ENCODE measurements at regions not wholly inside any gene's neighbourhood (a gene's known extent, or its start where the extent isn't known, plus 50 kb on each side); places are given as distances from the start of the nearest gene placed in this dataset.

DNA sequence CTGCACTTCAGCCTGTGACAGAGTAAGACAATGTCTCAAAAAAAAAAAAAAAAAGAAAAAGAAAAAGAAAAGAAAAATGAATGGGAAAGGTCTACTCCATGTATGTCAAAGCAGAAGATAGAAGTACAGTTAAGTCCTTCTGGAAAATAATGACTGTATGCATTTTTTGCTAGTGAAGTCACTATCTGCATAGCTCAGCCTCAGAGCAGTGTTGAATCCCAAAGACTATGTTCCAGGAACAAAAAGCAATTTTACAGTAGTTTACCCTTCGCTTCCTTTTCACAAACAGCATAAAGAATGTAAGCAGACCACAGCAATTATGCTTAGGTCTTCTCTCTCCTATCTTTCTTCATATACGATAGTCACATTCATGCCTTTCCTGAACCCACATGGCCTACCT lies 497.4 kb downstream of the CMPK2 start:
- Histone ChIP-seq H3K4me1 (ENCODE audit: control insufficient read depth, insufficient read depth, low read length) (no peaks in the 10 kb centered on the region), H3K4me3 (ENCODE audit: low read depth in 2 of 2, low read length in 2 of 2) (no peak overlapping the region), H3K27me3 (ENCODE audit: control insufficient read depth, insufficient read depth, low read length) (no peaks in the 10 kb centered on the region), H3K9me3 (ENCODE audit: control insufficient read depth, insufficient read depth, low read depth, low read length) (no peaks in the 10 kb centered on the region), H3K27ac (ENCODE audit: low read length) (no peak overlapping the region), H3K36me3 (ENCODE audit: control insufficient read depth, insufficient read depth, low read length) (no peaks in the 10 kb centered on the region)
- ATAC-seq (no peak), DNase-seq (ENCODE audit: low read depth, low spot score) (no peak)
- POLR2A ChIA-PET = no interaction called here
- CTCF ChIA-PET = no interaction called here
- TF ChIP-seq POLR2AphosphoS5 (IDR thresholded peaks at IDR 0.05; ENCODE audit: low read depth, low read length) (no peak), SIN3A (IDR thresholded peaks at IDR 0.05; ENCODE audit: borderline replicate concordance, insufficient read depth, low read depth, low read length) (no peak), TCF7L2 (IDR thresholded peaks at IDR 0.05; ENCODE audit: low read depth, low read length) (no peak)
- TF ChIP-seq, protein P1, sequence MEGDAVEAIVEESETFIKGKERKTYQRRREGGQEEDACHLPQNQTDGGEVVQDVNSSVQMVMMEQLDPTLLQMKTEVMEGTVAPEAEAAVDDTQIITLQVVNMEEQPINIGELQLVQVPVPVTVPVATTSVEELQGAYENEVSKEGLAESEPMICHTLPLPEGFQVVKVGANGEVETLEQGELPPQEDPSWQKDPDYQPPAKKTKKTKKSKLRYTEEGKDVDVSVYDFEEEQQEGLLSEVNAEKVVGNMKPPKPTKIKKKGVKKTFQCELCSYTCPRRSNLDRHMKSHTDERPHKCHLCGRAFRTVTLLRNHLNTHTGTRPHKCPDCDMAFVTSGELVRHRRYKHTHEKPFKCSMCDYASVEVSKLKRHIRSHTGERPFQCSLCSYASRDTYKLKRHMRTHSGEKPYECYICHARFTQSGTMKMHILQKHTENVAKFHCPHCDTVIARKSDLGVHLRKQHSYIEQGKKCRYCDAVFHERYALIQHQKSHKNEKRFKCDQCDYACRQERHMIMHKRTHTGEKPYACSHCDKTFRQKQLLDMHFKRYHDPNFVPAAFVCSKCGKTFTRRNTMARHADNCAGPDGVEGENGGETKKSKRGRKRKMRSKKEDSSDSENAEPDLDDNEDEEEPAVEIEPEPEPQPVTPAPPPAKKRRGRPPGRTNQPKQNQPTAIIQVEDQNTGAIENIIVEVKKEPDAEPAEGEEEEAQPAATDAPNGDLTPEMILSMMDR (IDR thresholded peaks at IDR 0.05) = no peak
- TF ChIP-seq, protein P2, sequence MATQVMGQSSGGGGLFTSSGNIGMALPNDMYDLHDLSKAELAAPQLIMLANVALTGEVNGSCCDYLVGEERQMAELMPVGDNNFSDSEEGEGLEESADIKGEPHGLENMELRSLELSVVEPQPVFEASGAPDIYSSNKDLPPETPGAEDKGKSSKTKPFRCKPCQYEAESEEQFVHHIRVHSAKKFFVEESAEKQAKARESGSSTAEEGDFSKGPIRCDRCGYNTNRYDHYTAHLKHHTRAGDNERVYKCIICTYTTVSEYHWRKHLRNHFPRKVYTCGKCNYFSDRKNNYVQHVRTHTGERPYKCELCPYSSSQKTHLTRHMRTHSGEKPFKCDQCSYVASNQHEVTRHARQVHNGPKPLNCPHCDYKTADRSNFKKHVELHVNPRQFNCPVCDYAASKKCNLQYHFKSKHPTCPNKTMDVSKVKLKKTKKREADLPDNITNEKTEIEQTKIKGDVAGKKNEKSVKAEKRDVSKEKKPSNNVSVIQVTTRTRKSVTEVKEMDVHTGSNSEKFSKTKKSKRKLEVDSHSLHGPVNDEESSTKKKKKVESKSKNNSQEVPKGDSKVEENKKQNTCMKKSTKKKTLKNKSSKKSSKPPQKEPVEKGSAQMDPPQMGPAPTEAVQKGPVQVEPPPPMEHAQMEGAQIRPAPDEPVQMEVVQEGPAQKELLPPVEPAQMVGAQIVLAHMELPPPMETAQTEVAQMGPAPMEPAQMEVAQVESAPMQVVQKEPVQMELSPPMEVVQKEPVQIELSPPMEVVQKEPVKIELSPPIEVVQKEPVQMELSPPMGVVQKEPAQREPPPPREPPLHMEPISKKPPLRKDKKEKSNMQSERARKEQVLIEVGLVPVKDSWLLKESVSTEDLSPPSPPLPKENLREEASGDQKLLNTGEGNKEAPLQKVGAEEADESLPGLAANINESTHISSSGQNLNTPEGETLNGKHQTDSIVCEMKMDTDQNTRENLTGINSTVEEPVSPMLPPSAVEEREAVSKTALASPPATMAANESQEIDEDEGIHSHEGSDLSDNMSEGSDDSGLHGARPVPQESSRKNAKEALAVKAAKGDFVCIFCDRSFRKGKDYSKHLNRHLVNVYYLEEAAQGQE (IDR thresholded peaks at IDR 0.05; ENCODE audit: insufficient read depth in 1 of 2, low read depth in 2 of 2, low read length in 1 of 2) = no peak
- in situ Hi-C loops (cut with HindIII; ENCODE audit: low pct_unique_long_range_greater_than_20kb, low sequenced_read_pairs) (no loop called here), intact Hi-C loops (cut with micrococcal nuclease; ENCODE audit: unreplicated experiment) (no loop called here)
- no TSS peak for BruUV-seq (replicated peaks)

DNA sequence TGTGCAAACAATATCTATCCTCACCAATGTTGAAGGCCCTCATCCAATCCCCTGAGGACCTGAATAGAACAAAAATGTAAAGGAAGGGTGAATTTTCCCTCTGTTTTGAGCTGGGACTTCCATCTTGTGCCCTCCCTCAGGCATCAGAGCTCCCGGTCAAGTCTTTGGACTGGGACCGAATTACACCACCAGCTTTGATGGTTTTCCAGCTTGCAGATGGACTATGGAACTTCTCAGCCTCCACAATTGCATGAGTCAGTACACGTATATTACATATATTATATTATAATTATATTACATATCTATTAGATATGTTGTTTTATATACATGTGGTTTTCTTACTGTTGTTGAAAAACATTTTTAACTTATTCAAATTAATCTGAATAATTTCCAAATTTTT lies 496.4 kb downstream of the CMPK2 start:
- TF ChIP-seq TCF7L2 (IDR thresholded peaks at IDR 0.05; ENCODE audit: low read depth, low read length) = no peak
- no peak for TF ChIP-seq SIN3A (IDR thresholded peaks at IDR 0.05; ENCODE audit: borderline replicate concordance, insufficient read depth, low read depth, low read length)
- TF ChIP-seq, protein P2 (IDR thresholded peaks at IDR 0.05; ENCODE audit: insufficient read depth in 1 of 2, low read depth in 2 of 2, low read length in 1 of 2) = no peak
- no peak for TF ChIP-seq POLR2AphosphoS5 (IDR thresholded peaks at IDR 0.05; ENCODE audit: low read depth, low read length)
- TF ChIP-seq, protein P1 (IDR thresholded peaks at IDR 0.05) = no peak
- ChIA-PET CTCF (no interaction called here), POLR2A (no interaction called here)
- no TSS peak for BruUV-seq (replicated peaks)
- Histone ChIP-seq H3K27ac (ENCODE audit: low read length) (no peak overlapping the region), H3K9me3 (ENCODE audit: control insufficient read depth, insufficient read depth, low read depth, low read length) (no peaks in the 10 kb centered on the region), H3K4me1 (ENCODE audit: control insufficient read depth, insufficient read depth, low read length) (no peaks in the 10 kb centered on the region), H3K27me3 (ENCODE audit: control insufficient read depth, insufficient read depth, low read length) (no peaks in the 10 kb centered on the region), H3K4me3 (ENCODE audit: low read depth in 2 of 2, low read length in 2 of 2) (no peak overlapping the region), H3K36me3 (ENCODE audit: control insufficient read depth, insufficient read depth, low read length) (no peaks in the 10 kb centered on the region)
- ATAC-seq (no peak), DNase-seq (ENCODE audit: low read depth, low spot score) (no peak)
- intact Hi-C loops (cut with micrococcal nuclease; ENCODE audit: unreplicated experiment) = no loop called here
- in situ Hi-C loops (cut with HindIII; ENCODE audit: low pct_unique_long_range_greater_than_20kb, low sequenced_read_pairs) = no loop called here
